Chondrocyte (in vitro differentiated cells): ENCODE measurements at regions not wholly inside any gene's neighbourhood (a gene's known extent, or its start where the extent isn't known, plus 50 kb on each side); places are given as distances from the start of the nearest gene placed in this dataset.

Experiments used
- DNase-seq: peaks from one replicate; pipeline ENCODE4 v3.0.0; 2021; ENCODE audit warnings: mixed read lengths, low spot score
- H3K27ac Mint-ChIP-seq: one replicate; pipeline ENCODE4 v1.8.0; 2021; ENCODE audit warnings: mild to moderate bottlenecking, moderate library complexity, mixed read lengths; ENCODE audit not compliant: unreplicated experiment
- H3K27me3 Mint-ChIP-seq: 2 replicates; pipeline ENCODE4 v1.8.0; 2021; ENCODE audit warnings: low read depth, mixed read lengths
- H3K36me3 Mint-ChIP-seq: 2 replicates; pipeline ENCODE4 v1.8.0; 2021; ENCODE audit warnings: low read depth, mixed read lengths
- H3K4me1 Mint-ChIP-seq: 2 replicates; pipeline ENCODE4 v1.8.0; 2021; ENCODE audit warnings: low read depth, mild to moderate bottlenecking, mixed read lengths
- H3K4me3 Mint-ChIP-seq: one replicate; pipeline ENCODE4 v1.8.0; 2021; ENCODE audit warnings: mild to moderate bottlenecking, moderate library complexity, mixed read lengths; ENCODE audit not compliant: unreplicated experiment
- H3K9me3 Mint-ChIP-seq: 2 replicates; pipeline ENCODE4 v1.8.0; 2021; ENCODE audit warnings: low read depth, mixed read lengths
- CTCF ChIP-seq: fragments of 200-600 bp; sonication (generic); IDR thresholded peaks from 2 replicates; pipeline ENCODE4 v1.5.0; 2021; ENCODE audit warnings: antibody characterized with exemption, mild to moderate bottlenecking, moderate library complexity

- Mint-ChIP-seq H3K27me3 (peaks cover 33% of the 10 kb centered on the region), H3K27ac (no peak overlapping the region), H3K36me3 (no peaks in the 10 kb centered on the region), H3K9me3 (no peaks in the 10 kb centered on the region), H3K4me1 (no peaks in the 10 kb centered on the region), H3K4me3 (no peak overlapping the region)
- TF ChIP-seq CTCF = no peak
- no peak for DNase-seq
Observed at GRCh38 chr12:45570501-45570900, 159.0 kb upstream of the ARID2 start.

- no peak for DNase-seq
- no peaks in the 10 kb centered on the region for H3K36me3 Mint-ChIP-seq
- no peak overlapping the region for H3K27ac Mint-ChIP-seq
- TF ChIP-seq CTCF = no peak
- H3K27me3 Mint-ChIP-seq = peaks cover 31% of the 10 kb centered on the region
- no peak overlapping the region for H3K4me3 Mint-ChIP-seq
- no peaks in the 10 kb centered on the region for H3K4me1 Mint-ChIP-seq
- H3K9me3 Mint-ChIP-seq = no peaks in the 10 kb centered on the region
Observed at GRCh38 chr12:45572114-45572513, 157.4 kb upstream of the ARID2 start.

- Mint-ChIP-seq H3K9me3 (peaks cover 3% of the 10 kb centered on the region), H3K27ac (no peak overlapping the region), H3K4me1 (no peaks in the 10 kb centered on the region), H3K27me3 (peaks cover 24% of the 10 kb centered on the region), H3K36me3 (no peaks in the 10 kb centered on the region), H3K4me3 (no peak overlapping the region)
- TF ChIP-seq CTCF = no peak
- DNase-seq = no peak
Observed at GRCh38 chr12:45575417-45575816, 154.1 kb upstream of the ARID2 start.

GRCh38 chr12:45575823-45576475, 153.6 kb upstream of the ARID2 start:
- Mint-ChIP-seq H3K4me3 (no peak overlapping the region), H3K27ac (no peak overlapping the region), H3K4me1 (no peaks in the 10 kb centered on the region), H3K36me3 (no peaks in the 10 kb centered on the region), H3K27me3 (peaks cover 22% of the 10 kb centered on the region), H3K9me3 (peaks cover 3% of the 10 kb centered on the region)
- no peak for DNase-seq
- no peak for TF ChIP-seq CTCF

GRCh38 chr12:45577844-45578399, 151.6 kb upstream of the ARID2 start:
- no peak overlapping the region for H3K4me3 Mint-ChIP-seq
- no peaks in the 10 kb centered on the region for H3K36me3 Mint-ChIP-seq
- H3K27ac Mint-ChIP-seq = no peak overlapping the region
- H3K4me1 Mint-ChIP-seq = peaks cover 5% of the 10 kb centered on the region
- peaks cover 23% of the 10 kb centered on the region for H3K27me3 Mint-ChIP-seq
- no peak for TF ChIP-seq CTCF
- no peak for DNase-seq
- H3K9me3 Mint-ChIP-seq = peaks cover 7% of the 10 kb centered on the region
